Neural cell (in vitro differentiated cells): ENCODE measurements at regions not wholly inside any gene's neighbourhood (a gene's known extent, or its start where the extent isn't known, plus 50 kb on each side); places are given as distances from the start of the nearest gene placed in this dataset.

ENCODE experiments used
- CTCF ChIP-seq: fragments of 450-650 bp; IDR thresholded peaks from 2 replicates; pipeline ENCODE4 v1.5.1; 2014; ENCODE audit warnings: antibody characterized with exemption, mild to moderate bottlenecking, moderate library complexity; ENCODE audit not compliant: poor library complexity, severe bottlenecking
- EP300 ChIP-seq: fragments of 450-650 bp; conservative IDR thresholded peaks from 2 replicates; pipeline ENCODE4 v1.6.1; 2014; ENCODE audit warnings: antibody characterized with exemption, mild to moderate bottlenecking, moderate library complexity; ENCODE audit not compliant: poor library complexity, severe bottlenecking
- EZH2 ChIP-seq: fragments of 200-600, 300-800 bp; shearing (Covaris generic), sonication (generic); IDR thresholded peaks from 2 replicates; pipeline ENCODE4 v1.6.1; 2014; ENCODE audit warnings: antibody characterized with exemption, low read length, borderline replicate concordance, mild to moderate bottlenecking; ENCODE audit not compliant: insufficient read depth, poor library complexity, severe bottlenecking
- POLR2AphosphoS5 ChIP-seq: IDR thresholded peaks from 2 replicates; pipeline ENCODE4 v1.6.1; 2012
- RAD21 ChIP-seq: fragments of 450-650 bp; conservative IDR thresholded peaks from 2 replicates; pipeline ENCODE4 v1.6.1; 2014; ENCODE audit warnings: antibody characterized with exemption, mild to moderate bottlenecking, moderate library complexity
- TF ChIP-seq, protein P1 (sequence below): IDR thresholded peaks from 2 replicates; pipeline ENCODE4 v1.6.1; 2012; ENCODE audit warnings: borderline replicate concordance

GRCh38 chr2:142794850-142795249, 82.6 kb upstream of the KYNU start:
- TF ChIP-seq RAD21 (no peak), EZH2 (no peak), EP300 (peak; percentile 60), CTCF (no peak), POLR2AphosphoS5 (peak; percentile 54)
- TF ChIP-seq, protein P1, sequence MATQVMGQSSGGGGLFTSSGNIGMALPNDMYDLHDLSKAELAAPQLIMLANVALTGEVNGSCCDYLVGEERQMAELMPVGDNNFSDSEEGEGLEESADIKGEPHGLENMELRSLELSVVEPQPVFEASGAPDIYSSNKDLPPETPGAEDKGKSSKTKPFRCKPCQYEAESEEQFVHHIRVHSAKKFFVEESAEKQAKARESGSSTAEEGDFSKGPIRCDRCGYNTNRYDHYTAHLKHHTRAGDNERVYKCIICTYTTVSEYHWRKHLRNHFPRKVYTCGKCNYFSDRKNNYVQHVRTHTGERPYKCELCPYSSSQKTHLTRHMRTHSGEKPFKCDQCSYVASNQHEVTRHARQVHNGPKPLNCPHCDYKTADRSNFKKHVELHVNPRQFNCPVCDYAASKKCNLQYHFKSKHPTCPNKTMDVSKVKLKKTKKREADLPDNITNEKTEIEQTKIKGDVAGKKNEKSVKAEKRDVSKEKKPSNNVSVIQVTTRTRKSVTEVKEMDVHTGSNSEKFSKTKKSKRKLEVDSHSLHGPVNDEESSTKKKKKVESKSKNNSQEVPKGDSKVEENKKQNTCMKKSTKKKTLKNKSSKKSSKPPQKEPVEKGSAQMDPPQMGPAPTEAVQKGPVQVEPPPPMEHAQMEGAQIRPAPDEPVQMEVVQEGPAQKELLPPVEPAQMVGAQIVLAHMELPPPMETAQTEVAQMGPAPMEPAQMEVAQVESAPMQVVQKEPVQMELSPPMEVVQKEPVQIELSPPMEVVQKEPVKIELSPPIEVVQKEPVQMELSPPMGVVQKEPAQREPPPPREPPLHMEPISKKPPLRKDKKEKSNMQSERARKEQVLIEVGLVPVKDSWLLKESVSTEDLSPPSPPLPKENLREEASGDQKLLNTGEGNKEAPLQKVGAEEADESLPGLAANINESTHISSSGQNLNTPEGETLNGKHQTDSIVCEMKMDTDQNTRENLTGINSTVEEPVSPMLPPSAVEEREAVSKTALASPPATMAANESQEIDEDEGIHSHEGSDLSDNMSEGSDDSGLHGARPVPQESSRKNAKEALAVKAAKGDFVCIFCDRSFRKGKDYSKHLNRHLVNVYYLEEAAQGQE, result no peak
